ENCODE measurements at regions not wholly inside any gene's neighbourhood (a gene's known extent, or its start where the extent isn't known, plus 50 kb on each side); places are given as distances from the start of the nearest gene placed in this dataset.

DNA sequence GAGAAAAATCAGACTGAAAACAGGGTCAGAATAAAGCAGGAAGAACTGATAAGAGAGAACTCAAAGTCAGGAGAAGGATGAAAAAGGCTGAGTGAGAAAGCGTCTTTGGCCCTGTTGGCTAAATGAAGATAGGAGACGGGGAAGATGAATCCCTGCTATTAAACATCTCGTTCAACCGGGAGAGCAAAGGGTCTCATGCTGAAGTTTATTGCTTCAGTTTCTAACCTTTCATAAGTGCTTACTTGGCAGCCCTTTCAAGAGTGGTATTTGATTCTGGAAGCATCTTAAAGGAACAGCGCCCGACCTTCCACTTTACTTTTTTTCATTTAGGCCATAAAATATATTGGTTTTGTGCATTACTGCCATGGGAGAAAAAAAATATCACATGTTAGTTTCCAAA, 288.3 kb upstream of the RBFOX1 start:
- H3K27ac ChIP-seq, result no peak overlapping the region
- H3K4me1 ChIP-seq, result no peaks in the 10 kb centered on the region
- H3K36me3 ChIP-seq, result no peaks in the 10 kb centered on the region
- TF ChIP-seq, protein P1, sequence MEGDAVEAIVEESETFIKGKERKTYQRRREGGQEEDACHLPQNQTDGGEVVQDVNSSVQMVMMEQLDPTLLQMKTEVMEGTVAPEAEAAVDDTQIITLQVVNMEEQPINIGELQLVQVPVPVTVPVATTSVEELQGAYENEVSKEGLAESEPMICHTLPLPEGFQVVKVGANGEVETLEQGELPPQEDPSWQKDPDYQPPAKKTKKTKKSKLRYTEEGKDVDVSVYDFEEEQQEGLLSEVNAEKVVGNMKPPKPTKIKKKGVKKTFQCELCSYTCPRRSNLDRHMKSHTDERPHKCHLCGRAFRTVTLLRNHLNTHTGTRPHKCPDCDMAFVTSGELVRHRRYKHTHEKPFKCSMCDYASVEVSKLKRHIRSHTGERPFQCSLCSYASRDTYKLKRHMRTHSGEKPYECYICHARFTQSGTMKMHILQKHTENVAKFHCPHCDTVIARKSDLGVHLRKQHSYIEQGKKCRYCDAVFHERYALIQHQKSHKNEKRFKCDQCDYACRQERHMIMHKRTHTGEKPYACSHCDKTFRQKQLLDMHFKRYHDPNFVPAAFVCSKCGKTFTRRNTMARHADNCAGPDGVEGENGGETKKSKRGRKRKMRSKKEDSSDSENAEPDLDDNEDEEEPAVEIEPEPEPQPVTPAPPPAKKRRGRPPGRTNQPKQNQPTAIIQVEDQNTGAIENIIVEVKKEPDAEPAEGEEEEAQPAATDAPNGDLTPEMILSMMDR (IDR thresholded peaks at IDR 0.05), result no peak
- TF ChIP-seq POLR2A (IDR thresholded peaks at IDR 0.05), result no peak
- H3K4me3 ChIP-seq, result no peak overlapping the region
- H3K9me3 ChIP-seq, result peaks cover 0 to 2% of the 10 kb centered on the region in 2 donors
- DNase-seq, result no peak
- no peaks in the 10 kb centered on the region for H3K27me3 ChIP-seq
- intact Hi-C loops (cut with DNase I; ENCODE audit: low total_unique reads), result no loop called here

DNA sequence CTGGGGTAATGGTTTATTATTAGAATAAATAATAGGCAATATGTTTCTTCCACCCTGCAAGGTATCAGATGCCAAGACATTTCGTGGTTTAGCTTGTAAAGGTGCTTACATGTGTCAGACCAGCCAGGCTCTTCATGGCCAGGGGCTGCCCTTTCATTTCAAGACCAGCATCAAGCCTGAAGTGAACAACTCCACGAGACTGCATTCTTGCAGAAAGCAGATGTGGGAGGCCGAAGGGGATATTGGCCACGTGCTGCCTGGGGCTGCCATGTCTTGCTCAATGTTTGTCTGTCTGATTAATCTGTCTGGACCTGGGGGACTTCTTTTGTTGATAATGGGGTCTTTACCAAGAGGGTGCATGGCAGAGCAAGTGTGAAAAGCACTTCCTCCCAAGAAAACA, 294.2 kb upstream of the RBFOX1 start:
- TF ChIP-seq, protein P1 (IDR thresholded peaks at IDR 0.05), result no peak
- no peak for TF ChIP-seq POLR2A (IDR thresholded peaks at IDR 0.05)
- Histone ChIP-seq H3K4me1 (no peaks in the 10 kb centered on the region), H3K27me3 (no peaks in the 10 kb centered on the region), H3K36me3 (no peaks in the 10 kb centered on the region), H3K27ac (no peak overlapping the region), H3K9me3 (peaks cover 0 to 2% of the 10 kb centered on the region in 2 donors), H3K4me3 (no peak overlapping the region)
- intact Hi-C loops (cut with DNase I; ENCODE audit: low total_unique reads), result no loop called here
- no peak for DNase-seq

DNA sequence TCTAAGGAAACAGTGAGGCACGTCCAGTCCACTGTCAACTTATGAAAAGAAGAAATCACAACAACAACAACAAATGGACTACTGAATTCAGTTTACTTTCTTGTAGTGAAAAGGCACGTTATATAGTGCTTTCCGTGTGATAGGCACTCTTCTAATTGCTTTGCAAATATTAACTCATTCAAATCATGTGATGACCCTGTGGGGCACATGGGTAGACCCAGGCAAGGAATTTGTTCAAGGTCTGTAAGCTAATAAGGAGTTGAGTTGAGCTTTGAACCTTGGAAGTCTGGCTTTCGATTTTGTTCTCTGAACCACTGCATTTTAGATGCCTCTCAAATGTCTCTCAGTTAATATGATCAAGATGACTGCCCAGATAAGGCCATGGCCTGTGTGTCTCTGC, 295.1 kb upstream of the RBFOX1 start:
- DNase-seq, result no peak
- intact Hi-C loops (cut with DNase I; ENCODE audit: low total_unique reads), result no loop called here
- no peak overlapping the region for H3K4me3 ChIP-seq
- no peaks in the 10 kb centered on the region for H3K36me3 ChIP-seq
- no peaks in the 10 kb centered on the region for H3K27me3 ChIP-seq
- no peaks in the 10 kb centered on the region for H3K4me1 ChIP-seq
- H3K9me3 ChIP-seq, result peaks cover 0 to 2% of the 10 kb centered on the region in 2 donors
- no peak overlapping the region for H3K27ac ChIP-seq
- TF ChIP-seq, protein P1 (IDR thresholded peaks at IDR 0.05), result no peak
- no peak for TF ChIP-seq POLR2A (IDR thresholded peaks at IDR 0.05)

DNA sequence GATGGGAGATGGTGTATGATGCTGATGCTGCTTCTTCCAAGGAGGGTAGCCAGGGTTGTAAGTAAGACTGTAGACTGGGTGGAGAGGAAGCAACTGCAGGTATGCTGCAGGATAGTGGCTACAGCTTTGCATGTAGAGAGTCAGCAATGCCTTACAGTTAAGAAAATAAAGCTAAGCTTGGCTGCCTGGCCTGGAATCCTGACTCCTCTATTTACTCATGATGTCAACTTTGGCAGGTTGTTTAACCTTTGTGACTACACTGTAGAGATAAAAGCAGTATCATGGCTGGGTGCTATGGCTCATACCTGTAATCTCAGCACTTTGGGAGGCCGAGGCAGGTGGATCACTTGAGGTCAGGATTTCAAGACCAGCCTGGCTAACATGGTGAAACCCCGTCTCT, 301.6 kb upstream of the RBFOX1 start:
- H3K4me3 ChIP-seq, result no peak overlapping the region
- no peak for TF ChIP-seq POLR2A (IDR thresholded peaks at IDR 0.05)
- TF ChIP-seq, protein P1 (IDR thresholded peaks at IDR 0.05), result no peak
- no peaks in the 10 kb centered on the region for H3K4me1 ChIP-seq
- no peak overlapping the region for H3K27ac ChIP-seq
- intact Hi-C loops (cut with DNase I; ENCODE audit: low total_unique reads), result no loop called here
- H3K27me3 ChIP-seq, result no peaks in the 10 kb centered on the region
- no peaks in the 10 kb centered on the region for H3K36me3 ChIP-seq
- DNase-seq, result no peak
- H3K9me3 ChIP-seq, result no peaks in the 10 kb centered on the region

DNA sequence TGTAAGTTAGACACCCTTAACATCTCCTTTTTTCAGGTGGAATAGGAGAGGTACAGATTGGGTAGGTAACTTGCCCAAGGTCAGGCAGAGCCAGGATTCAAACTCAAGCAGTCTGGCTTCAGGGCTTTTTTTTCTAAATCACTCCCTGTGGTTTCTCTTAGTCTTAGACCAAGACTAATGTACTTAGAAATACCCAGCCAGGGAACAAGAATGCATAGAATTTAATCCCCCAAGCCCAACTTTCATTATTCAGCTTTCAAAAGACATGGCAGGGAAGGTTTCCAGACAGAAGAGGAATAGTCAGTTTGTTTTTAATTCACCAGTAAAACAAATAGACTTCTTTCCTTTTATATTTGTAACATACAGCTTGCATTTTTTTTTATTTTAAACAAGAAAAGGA, 305.2 kb upstream of the RBFOX1 start:
- no peaks in the 10 kb centered on the region for H3K9me3 ChIP-seq
- DNase-seq, result no peak
- intact Hi-C loops (cut with DNase I; ENCODE audit: low total_unique reads), result no loop called here
- no peak overlapping the region for H3K4me3 ChIP-seq
- no peak overlapping the region for H3K27ac ChIP-seq
- H3K4me1 ChIP-seq, result no peaks in the 10 kb centered on the region
- H3K27me3 ChIP-seq, result no peaks in the 10 kb centered on the region
- TF ChIP-seq, protein P1 (IDR thresholded peaks at IDR 0.05), result no peak
- TF ChIP-seq POLR2A (IDR thresholded peaks at IDR 0.05), result no peak
- H3K36me3 ChIP-seq, result no peaks in the 10 kb centered on the region

Measured in uterus (tissue), 3 donors.